HG02588 (cell line): ENCODE measurements at regions not wholly inside any gene's neighbourhood (a gene's known extent, or its start where the extent isn't known, plus 50 kb on each side); places are given as distances from the start of the nearest gene placed in this dataset.

ENCODE experiments used
- ATAC-seq: cut with Tn5 transposase; IDR thresholded peaks from one replicate; pipeline ENCODE4 v1.9.1; 2021; ENCODE audit warnings: mild to moderate bottlenecking, moderate library complexity; ENCODE audit not compliant: unreplicated experiment

GRCh38 chr5:66306105-66306843 is 162.2 kb downstream of the SREK1 start:
- peak; percentile 83 for ATAC-seq

- no peak for ATAC-seq
Observed at GRCh38 chr5:66306844-66307315, 162.8 kb downstream of the SREK1 start.

DNA sequence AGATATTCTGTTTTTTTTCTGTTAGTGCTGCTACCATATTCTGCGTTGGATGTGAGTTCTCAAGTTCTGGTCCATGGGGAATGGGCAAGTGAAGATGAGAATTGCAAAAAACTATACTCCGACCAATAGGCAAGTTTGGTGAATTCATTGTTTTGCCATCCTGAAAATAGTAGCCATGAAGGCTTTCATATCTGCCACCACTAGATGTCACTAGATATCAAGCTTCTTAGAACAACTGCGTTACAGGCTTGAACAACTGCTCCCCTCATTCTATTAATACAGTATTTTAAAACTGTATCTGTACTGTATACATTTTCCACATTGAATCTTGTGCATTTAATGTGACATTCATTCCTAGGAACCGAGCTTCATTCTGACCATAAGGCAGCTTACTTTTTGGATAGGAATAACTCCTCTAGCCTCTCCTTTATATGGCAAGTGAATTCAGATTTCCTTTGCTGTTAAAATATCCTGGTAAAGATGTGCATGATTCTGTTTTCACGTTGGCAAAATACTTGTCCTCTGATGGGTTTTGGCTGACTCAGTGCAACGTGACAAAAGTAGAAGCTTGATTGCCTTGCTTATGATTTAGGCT is 163.6 kb downstream of the SREK1 start:
- peak; percentile 50 for ATAC-seq

DNA sequence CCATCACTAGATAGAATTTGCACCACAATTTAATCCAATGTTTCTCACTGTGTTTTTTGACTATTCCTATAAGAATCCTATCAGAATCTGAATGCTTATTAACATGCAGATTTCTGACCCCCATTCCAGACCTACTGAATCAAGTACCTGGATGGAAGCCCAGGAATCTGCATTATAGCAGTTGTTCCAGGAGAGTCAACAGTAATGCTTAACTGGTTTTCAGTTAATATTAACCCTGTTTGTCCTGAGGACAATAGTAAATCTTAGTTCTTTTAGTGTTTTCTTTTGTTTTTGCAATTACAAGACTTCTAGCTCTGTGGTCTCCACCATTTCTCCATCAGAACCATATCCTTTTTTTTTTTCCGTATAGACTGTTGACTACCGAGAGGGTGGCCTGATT is 168.2 kb downstream of the SREK1 start:
- ATAC-seq, result no peak

- ATAC-seq, result no peak
Observed at GRCh38 chr5:66315784-66316183, 171.7 kb downstream of the SREK1 start.

DNA sequence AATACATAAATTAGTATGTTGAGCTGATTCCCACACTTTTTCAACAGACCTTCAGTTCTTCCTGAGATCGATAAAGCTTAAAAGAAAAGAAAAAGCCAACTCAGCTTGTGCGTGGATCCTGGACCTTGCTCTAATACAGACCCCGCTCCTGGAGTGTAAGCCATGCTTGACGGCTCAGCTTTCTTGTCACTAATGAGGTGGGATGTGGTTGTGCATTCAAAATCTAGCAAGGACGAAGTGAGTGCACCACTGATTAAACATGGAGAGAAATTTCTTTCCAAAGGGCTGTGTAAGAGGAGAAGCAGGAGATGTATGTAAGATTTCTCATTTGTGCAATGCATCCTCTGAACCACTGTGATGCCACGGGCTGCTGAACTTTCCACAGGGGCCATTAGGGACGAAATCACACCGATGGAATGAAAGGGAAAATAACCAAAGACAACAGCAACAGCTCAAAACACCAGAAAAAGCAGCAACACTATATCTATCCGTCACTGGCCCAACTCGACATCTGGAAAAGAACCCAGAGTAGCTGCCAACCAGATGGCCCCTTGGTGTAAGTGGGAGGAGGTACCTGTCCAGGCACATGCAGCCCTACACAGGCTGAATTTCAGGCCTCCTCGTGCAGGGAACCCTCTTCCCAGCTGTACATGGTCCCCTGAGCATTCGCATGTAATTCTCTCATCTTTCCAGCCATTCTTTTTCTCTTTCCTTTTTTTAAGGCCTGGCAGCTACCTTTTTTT is 178.9 kb downstream of the SREK1 start:
- ATAC-seq, result no peak

DNA sequence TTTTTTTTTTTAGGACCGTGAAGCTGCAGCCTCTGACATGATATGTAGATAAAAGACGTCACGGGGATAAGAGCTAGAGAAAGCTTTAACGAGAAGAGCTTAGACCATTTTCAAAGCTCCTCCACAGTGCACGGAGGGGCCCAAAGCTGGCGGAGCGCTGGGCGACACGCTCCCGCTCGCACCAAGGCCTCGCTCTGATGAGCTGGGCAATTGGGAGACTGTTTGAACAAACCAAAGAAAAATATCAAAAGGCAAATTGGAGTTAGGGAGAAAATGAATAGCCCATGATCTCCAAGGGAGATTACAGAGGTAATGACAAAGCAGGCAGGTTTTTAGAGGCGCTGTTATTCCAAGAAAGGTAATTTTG is 179.4 kb downstream of the SREK1 start:
- ATAC-seq, result no peak

DNA sequence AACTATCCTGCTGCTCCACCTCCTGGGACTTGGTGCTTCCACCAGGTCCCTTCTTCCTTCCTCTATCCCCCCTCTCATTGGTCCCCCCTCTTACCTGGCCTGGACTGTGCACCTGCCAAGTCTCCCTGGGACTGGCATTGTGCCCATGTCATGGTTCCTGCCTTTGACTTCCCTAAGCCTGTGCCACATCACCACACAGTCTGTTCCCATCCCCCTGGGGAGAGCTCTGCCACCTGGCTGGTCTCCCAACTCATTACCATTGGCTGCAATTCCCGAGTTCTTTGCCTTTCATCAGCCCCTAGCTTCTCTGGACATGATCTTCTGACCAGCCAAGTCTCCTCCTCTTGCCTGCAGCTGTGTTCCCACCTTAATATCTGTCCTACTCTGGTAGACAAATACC is 180.3 kb downstream of the SREK1 start:
- ATAC-seq, result no peak

GRCh38 chr5:66326276-66326675 is 182.2 kb downstream of the SREK1 start:
- no peak for ATAC-seq

DNA sequence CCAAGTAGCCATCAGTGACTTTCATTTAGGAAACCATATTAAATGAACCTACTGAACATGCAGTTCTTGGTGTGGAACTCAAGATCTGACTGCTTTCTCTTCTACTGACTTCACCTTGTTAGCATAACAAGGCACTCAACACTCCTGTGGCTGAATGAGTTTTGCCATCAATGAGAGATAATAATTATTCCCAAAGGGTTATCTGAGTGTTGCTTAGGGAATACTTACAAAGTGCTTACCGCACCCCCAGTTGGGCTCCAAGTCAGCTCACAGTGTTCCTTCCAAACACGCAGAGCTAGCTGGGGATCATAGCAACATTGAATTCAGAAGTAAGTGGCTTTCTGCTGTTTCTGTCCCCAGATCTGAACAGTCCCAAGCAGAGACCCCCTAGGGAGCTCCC is 182.9 kb downstream of the SREK1 start:
- ATAC-seq, result no peak

GRCh38 chr5:66329078-66329477 is 185.0 kb downstream of the SREK1 start:
- ATAC-seq, result no peak

GRCh38 chr5:66333192-66333591 is 189.1 kb downstream of the SREK1 start:
- no peak for ATAC-seq

DNA sequence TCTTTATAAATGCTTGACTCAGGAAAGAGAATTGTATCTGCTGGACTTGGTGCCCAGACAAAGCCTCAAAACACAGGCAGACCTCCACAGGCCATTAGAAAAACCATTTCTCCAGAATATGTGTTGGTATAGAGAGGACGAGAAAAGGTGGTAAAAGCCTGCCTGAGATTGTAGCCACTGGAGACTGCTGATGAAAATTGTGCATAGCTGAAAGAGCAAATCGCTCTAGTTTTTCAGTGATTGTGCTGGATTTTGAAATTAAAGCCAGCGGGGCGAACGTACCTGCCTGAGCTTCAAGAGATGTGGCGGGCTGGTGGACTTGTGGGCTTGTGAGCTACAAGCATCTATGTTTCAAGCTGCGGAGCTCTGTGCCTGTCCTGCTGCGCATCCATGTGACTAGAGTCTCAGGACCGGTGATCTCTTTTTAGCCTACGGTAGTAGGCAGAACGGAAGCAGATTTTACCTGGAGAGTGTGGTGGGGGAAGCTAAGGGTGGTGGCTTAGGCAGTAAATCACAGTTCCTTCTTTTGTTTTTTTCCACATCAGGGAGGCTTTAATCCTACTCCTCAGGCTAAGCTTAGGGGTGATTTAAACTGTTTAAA is 193.6 kb downstream of the SREK1 start:
- ATAC-seq, result no peak

GRCh38 chr5:66338828-66339227 is 194.7 kb downstream of the SREK1 start:
- no peak for ATAC-seq

- ATAC-seq, result no peak
Observed at GRCh38 chr5:66339896-66340295, 195.8 kb downstream of the SREK1 start.

DNA sequence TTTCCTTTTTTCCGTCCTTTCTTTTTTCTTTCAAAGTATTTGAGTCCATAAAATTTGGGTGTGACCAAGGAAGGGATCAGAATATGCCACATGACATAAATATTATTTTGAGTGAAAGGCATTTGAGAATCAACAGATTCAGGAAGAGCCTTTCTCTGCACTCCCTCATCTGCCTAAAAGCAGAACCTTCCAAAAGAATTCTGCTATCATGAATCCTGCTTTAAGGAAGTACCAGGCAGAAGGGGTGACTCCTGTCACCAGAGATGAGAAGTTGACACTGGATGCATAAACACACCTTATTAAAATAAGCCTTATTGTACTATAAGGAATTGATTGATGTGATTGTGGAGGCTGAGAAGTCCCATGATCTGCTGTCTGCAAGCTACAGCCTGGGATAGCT is 196.7 kb downstream of the SREK1 start:
- ATAC-seq, result no peak

GRCh38 chr5:66342341-66342880 is 198.3 kb downstream of the SREK1 start:
- no peak for ATAC-seq

- no peak for ATAC-seq
Observed at GRCh38 chr5:66343370-66344071, 199.4 kb downstream of the SREK1 start.

- no peak for ATAC-seq
Observed at GRCh38 chr5:66344544-66344943, 200.4 kb downstream of the SREK1 start.

GRCh38 chr5:66345281-66345680 is 201.2 kb downstream of the SREK1 start:
- no peak for ATAC-seq

DNA sequence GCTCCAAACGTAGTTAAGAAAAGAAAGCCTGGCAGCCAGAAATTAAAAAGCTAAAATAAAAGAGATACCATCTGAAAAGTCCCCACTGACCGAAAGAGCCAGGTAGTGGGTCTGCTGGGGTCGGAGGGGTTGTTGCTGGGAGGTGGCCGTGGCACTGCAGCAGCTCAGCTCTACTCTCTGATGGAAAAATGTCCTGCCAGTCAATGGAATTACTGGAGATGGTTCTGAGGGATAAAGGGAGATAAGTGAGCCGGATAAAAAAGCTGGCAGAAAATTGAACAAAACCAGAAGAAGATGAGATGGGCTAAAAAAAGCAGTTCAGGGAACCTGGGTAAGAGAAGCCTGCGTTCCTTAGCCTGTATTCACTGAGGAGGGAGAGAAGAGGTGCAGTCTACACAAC is 202.8 kb downstream of the SREK1 start:
- no peak for ATAC-seq
